ENCODE measurements at regions not wholly inside any gene's neighbourhood (a gene's known extent, or its start where the extent isn't known, plus 50 kb on each side); places are given as distances from the start of the nearest gene placed in this dataset.

DNA sequence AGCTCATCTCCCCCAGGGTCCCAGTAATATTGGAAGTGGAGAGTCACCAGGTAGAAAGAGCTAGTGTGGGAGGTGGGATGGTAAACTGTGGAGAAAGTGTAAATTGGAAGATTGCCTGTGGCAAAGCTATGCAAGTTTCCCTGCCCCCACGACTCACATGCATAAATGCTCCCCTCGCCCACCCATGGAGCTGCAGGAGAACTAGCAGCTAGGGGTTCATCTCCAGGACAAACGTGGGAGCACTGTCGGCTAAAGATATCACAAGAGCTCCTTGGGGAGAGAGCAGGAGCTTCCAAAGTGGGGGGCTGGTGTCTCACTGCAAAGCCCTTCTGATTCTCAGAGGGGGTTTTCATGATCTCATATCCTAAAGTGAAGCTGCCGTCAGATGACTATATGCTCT is 91.4 kb upstream of the PLCL2 start:
- no peaks in the 10 kb centered on the region for H3K36me3 ChIP-seq (ENCODE audit: control insufficient read depth, insufficient read depth, low read length)
- no peaks in the 10 kb centered on the region for H3K27me3 ChIP-seq (ENCODE audit: control insufficient read depth, insufficient read depth, low read length)
- ChIA-PET CTCF (no interaction called here), POLR2A (no interaction called here)
- no peak for DNase-seq (ENCODE audit: low read depth)
- TF ChIP-seq, protein P1, sequence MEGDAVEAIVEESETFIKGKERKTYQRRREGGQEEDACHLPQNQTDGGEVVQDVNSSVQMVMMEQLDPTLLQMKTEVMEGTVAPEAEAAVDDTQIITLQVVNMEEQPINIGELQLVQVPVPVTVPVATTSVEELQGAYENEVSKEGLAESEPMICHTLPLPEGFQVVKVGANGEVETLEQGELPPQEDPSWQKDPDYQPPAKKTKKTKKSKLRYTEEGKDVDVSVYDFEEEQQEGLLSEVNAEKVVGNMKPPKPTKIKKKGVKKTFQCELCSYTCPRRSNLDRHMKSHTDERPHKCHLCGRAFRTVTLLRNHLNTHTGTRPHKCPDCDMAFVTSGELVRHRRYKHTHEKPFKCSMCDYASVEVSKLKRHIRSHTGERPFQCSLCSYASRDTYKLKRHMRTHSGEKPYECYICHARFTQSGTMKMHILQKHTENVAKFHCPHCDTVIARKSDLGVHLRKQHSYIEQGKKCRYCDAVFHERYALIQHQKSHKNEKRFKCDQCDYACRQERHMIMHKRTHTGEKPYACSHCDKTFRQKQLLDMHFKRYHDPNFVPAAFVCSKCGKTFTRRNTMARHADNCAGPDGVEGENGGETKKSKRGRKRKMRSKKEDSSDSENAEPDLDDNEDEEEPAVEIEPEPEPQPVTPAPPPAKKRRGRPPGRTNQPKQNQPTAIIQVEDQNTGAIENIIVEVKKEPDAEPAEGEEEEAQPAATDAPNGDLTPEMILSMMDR (IDR thresholded peaks at IDR 0.05; ENCODE audit: insufficient read depth, low read depth, low read length): no peak
- H3K4me3 ChIP-seq (ENCODE audit: low read depth, low read length): no peak overlapping the region

DNA sequence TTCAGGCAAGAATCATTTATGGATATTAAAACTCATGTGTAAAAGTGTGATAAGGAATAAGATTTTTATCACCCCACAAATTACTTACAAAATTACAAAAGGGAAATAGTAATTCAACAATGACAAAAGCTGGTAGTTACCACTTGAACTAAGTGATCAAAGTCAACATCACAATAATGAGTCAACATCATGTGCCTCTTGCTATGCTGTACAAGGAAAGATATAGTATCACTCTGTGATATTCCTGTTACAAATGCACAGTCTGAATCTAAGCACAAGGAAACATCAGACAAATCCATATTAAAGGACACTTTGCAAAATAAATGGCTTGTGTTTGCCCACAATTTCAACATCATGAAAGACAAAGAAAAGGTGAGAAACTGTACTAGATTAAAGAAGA is 90.5 kb upstream of the PLCL2 start:
- H3K4me3 ChIP-seq (ENCODE audit: low read depth, low read length): no peak overlapping the region
- TF ChIP-seq, protein P1 (IDR thresholded peaks at IDR 0.05; ENCODE audit: insufficient read depth, low read depth, low read length): no peak
- DNase-seq (ENCODE audit: low read depth): no peak
- H3K36me3 ChIP-seq (ENCODE audit: control insufficient read depth, insufficient read depth, low read length): no peaks in the 10 kb centered on the region
- ChIA-PET POLR2A (no interaction called here), CTCF (interaction anchor here (0.5 kb wide), 1 partner anchor 227 kb away, joined by 4 read pairs; no protein-coding TSS in a partner anchor)
- H3K27me3 ChIP-seq (ENCODE audit: control insufficient read depth, insufficient read depth, low read length): no peaks in the 10 kb centered on the region

DNA sequence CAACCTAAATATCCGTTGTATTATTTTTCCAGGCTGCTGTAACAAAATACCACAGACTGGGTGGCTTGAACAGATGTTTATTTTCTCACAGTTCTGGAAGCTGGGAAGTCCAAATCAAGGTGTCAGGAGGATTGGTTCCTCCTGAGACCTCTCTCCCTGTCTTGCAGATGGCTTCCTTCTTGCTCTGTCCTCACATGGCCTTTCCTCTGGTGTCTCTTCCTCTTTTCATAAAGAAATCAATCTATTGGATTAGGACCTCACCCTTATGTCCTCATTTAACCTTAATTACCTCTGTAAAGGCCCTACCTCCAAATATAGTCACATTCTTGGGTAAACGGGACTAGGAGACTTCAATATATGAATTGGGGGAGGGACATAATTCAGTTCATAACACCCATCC is 89.2 kb upstream of the PLCL2 start:
- no peaks in the 10 kb centered on the region for H3K27me3 ChIP-seq (ENCODE audit: control insufficient read depth, insufficient read depth, low read length)
- no peaks in the 10 kb centered on the region for H3K36me3 ChIP-seq (ENCODE audit: control insufficient read depth, insufficient read depth, low read length)
- CTCF ChIA-PET: no interaction called here
- TF ChIP-seq, protein P1 (IDR thresholded peaks at IDR 0.05; ENCODE audit: insufficient read depth, low read depth, low read length): no peak
- DNase-seq (ENCODE audit: low read depth): no peak
- no peak overlapping the region for H3K4me3 ChIP-seq (ENCODE audit: low read depth, low read length)
- POLR2A ChIA-PET: no interaction called here

DNA sequence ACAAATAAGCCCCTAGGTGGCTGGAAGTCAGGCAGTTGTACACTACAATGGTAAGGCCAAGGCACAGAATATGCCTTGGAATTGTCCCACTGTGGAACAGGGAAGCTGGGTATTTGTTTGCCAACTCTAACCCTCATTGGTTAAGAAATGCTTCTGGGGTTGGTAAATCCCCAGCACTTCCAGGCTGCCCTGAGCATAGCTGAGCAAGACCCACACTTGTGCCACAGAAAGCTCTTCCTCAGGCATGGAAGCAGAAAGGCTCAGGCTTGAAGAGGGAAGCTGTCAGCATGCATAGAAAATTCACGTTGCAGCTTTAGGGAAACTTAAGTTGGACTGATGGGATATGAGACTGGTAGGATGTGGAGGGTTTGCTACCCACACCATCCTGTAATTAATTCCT is 86.9 kb upstream of the PLCL2 start:
- CTCF ChIA-PET: no interaction called here
- Histone ChIP-seq H3K36me3 (ENCODE audit: control insufficient read depth, insufficient read depth, low read length) (no peaks in the 10 kb centered on the region), H3K27me3 (ENCODE audit: control insufficient read depth, insufficient read depth, low read length) (no peaks in the 10 kb centered on the region), H3K4me3 (ENCODE audit: low read depth, low read length) (no peak overlapping the region)
- POLR2A ChIA-PET: no interaction called here
- DNase-seq (ENCODE audit: low read depth): no peak
- TF ChIP-seq, protein P1 (IDR thresholded peaks at IDR 0.05; ENCODE audit: insufficient read depth, low read depth, low read length): no peak

DNA sequence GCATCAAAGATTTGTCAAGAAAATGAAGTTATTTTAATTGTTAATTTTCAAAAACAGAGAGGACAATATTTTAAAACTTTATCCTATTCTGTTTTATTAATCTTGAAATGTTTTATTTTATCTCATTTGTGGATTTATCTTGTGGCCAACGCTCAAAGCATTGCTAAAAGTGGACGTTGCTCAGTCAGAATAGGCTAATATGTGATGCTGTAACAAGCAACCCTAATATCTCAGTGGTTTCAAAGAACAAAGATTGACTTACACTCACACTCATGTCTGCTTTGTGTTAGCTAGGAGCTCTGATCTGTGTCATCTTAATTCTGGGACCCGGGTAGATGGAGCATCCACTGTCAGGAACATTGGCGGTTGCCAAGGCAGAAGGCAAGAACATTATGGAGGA is 86.0 kb upstream of the PLCL2 start:
- no peak for DNase-seq (ENCODE audit: low read depth)
- TF ChIP-seq, protein P1 (IDR thresholded peaks at IDR 0.05; ENCODE audit: insufficient read depth, low read depth, low read length): no peak
- Histone ChIP-seq H3K36me3 (ENCODE audit: control insufficient read depth, insufficient read depth, low read length) (no peaks in the 10 kb centered on the region), H3K4me3 (ENCODE audit: low read depth, low read length) (no peak overlapping the region), H3K27me3 (ENCODE audit: control insufficient read depth, insufficient read depth, low read length) (no peaks in the 10 kb centered on the region)
- POLR2A ChIA-PET: no interaction called here
- CTCF ChIA-PET: no interaction called here
